HS-5 (cell line): ENCODE measurements at regions not wholly inside any gene's neighbourhood (a gene's known extent, or its start where the extent isn't known, plus 50 kb on each side); places are given as distances from the start of the nearest gene placed in this dataset.
A peak's percentile ranks its signal among the peaks of the same experiment; 100 is the strongest.

Experiments used
- DNase-seq: peaks from one replicate; pipeline ENCODE4 v3.0.0-alpha.2; 2012; ENCODE audit warnings: low read depth

DNA sequence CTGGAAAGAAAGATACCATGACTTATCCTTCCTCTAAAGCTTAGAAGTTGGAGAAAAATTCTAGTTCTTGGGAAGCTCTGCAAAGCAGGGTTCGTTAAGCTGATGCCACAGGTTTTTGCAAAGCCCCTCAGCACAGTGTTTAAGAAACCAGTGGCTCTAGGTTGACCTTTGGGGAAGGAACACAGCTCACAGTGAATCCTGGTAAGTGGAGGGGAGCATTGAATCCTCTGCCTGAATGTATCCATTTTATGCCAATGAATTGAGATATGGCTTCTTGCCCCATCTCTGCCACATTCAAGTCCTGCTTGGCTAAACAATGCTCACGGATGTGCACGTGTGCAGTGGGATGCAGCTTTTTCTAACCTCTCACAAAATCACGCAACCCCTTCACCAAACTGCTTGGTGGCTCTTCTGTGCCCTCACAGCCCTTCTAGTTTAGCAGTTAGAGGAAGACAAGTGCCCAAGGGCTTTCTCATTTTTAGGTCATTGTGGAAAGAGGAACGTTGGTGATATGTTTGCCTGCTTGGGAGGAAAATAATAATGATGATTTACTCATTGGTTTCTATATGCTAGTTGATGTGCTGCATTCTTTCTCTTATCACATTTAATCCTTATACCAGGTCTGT, 111.3 kb downstream of the DAD1 start:
- DNase-seq: no peak

DNA sequence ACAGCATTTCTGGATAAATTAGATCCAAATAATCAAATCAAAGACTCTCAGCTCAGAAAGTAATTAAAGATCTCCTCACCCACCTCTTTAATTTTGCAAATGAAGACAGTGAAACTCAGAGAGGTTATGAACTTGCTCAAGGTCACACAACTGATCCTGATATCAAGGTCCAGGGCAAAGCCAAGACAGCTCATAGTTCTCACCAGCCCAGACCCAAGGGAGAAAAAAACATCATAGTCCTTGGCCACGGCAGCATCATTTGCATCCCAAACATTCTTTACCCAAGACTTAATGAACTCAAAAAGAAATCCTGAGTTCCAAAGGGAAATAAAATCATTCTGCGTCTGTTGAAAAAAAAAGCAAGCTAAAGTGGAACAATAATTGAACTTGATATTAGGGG, 112.1 kb downstream of the DAD1 start:
- no peak for DNase-seq

DNA sequence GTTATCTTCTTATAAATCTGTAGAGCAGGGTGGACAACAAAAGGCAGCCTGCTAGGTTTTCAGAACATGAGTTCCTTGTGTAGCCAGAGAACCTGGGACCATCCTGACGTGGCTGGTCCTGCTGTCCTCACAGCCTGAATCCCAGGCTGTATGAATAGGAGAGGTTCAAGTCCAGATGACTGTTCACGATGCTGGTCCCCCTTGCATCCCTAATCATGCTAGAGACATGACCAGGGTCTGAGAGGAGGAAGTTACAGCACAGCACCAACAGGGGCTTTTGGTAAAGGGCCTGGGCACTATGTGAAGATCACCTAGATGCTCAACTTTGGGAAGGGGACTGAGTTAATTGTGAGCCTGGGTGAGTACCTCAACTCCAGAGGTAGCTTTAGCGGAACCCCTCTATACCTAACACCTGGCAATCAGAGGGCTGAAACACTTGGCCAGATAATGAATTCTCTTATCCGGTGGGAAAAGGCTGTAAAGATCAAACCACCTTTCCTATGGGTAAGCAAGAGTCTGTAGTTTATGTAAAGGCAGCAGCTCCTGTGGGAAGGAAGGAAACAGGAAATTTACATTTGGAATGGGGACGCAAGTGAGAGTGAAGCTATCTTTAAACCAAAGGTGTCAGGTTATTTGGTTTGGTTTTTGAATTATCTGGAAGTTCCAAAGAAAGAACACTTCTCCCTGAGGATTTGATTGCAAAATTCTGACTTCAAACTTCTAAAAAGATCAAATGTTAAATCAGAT, 112.8 kb downstream of the DAD1 start:
- DNase-seq: no peak

DNA sequence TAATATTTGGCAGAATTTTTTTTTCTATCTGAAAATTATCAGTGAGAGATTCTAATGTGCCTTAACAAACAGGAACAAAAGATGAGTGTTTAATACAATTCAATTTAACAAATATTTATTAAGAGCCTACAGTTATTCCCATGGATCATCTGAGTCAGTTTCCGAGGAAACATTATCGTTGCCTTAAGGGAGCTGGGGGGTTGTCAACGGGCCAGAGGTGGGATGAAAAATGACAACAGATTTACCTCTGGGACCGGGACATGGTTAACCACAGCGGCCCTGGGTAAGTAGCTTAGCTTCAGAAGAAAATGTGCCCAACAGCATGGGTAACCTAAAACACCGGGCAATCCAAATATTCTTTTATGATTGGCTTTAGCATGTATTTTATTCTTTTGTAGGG, 113.6 kb downstream of the DAD1 start:
- DNase-seq: no peak

DNA sequence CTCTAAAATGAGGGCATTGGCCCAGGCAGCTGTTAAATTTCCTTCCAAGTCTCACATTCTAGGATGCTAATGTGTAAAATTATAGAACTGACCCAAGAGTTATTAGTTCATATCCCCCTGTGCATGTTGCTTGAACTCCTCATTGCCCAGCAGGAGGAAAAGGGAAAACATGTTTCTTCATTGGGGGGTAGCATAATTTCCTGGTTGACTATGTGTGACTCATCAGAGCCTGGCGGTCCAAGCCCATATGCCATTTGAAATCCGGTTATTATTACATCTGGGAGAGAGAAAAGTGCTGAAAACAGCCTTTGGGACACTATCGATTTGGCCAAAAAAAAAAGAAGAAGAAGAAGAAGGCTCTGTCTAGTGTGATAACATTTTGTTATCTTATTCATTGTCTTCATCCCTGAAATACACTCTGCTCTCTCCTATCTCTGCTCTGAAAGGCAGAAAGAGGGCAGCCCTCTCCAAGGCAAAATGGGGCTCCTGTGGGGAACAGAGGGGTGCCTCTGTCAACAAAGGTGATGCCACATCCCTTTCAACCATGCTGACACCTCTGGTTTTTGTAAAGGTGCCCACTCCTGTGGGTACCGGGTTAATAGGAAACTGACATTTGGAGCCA, 114.2 kb downstream of the DAD1 start:
- DNase-seq: peak; percentile 22

DNA sequence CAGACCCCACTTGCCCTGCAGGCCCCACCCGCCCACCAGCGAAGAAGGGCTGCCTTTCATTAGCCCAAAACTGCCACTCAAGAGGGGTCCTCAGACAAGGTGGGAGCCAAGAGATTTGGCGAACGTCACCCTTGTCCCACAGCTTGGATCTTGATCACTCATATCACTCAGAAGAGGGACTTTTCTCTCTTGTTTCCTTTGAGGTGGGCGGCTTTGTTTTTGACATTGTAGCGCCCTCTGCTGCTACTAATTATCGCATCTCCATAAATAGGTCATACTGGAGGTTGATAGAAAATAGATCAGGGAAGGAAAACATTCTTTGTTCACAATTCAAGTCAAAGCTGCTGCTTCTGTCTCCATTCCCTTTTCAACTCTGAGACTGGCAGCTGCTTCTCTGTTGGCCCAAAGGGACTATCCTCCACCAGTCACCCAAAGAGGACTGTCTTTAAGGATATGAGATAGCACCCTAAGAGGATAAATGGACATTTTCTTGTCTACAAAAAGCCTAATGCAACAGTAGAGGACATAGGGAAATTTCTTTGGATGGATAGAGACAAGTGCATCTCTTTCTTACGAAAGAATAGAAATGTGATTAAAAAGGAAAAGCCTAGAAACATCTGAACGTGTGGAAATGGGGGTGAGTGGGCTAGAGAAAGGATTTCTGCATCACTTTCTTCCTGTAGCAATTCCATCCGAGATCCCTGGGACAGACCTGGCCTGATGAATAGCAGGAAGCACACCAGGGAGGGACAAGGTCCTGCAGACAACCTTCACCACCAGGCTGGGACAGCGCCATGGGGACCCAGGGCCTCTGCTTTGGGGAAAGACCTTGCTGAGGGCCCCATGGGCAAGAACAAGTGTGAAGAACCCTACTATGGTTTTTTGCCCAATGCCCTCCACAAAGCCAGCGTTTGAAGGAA, 115.8 kb downstream of the DAD1 start:
- peak; percentile 10 for DNase-seq

DNA sequence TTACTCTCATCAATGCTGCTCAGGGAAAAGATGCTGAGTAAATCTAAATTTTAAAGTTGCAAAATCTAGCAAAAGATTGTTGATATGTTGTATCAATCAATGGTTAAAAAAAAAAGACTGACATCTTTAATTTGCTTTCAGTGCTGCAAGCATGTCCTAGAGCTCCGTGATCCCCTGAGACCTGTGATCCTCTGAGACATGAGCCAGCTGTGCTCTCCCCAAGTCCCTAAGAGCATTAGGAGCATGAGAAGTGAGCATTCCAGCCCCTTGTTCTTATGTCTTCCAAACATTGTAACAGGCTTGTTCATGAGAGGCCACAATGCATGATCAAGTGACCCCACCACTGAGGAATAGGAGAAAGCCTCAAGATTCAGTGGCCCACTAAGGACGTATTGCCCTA, 116.6 kb downstream of the DAD1 start:
- DNase-seq: no peak

DNA sequence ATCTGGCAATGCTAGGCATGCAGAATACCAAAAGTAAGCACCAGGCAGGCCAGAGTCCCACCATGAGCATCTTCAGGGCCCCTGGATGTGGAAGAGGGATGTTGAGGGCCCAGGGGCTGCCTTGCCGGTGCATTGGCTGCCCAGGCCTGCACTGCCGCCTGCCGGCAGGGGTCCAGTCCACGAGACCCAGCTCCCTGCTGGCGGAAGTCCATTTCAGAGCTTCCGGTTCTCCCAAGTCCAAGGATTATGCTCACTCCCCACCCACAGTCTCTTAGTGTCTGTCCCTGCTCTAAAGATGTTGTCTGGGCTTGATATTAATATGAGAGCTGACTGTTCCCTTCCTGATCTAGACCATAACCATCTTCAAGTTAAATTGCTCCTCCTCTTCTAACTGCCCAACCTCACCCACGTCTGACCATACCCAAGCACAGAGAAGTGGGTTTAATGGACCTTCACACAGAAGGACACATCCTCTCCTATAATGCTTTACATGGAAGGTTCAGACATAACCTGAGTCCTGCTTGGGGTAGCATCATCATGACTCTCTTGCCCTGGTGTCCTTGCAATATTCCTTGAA, 117.4 kb downstream of the DAD1 start:
- DNase-seq: no peak

DNA sequence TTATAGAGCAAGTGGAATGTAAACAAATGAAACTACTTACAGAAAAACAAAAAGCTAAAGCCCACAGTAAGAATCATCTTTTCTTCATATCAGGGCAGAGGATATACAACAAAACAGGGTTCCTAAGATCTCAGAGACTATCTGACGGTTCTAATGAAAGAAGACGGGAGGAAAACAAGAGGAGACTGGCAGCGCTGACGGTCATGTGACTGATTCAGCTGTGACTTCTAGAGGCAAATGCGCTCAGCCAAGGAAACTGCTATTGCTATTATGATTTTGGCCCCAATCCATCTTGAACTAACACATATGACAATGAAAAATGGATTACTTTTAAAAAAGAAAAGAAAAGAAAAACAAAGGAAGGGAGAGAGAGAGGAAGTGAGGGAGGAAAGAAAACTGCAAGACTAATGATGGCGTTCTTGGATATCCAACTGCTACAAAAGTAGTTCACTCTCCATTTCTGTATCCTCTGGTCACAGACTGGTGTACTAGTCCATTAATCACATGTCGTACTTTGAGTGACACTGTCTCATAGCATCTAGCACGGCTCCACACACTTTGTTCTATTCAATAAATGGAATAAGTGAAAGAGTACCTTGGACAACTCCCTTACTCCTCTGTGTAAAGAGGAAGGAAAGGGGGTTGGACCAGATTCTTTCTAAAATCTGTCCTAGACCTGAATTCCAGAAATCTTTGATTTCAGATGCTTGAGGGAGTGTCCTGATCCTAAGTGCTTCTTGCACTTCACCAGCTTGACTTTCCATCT, 119.3 kb downstream of the DAD1 start:
- no peak for DNase-seq

DNA sequence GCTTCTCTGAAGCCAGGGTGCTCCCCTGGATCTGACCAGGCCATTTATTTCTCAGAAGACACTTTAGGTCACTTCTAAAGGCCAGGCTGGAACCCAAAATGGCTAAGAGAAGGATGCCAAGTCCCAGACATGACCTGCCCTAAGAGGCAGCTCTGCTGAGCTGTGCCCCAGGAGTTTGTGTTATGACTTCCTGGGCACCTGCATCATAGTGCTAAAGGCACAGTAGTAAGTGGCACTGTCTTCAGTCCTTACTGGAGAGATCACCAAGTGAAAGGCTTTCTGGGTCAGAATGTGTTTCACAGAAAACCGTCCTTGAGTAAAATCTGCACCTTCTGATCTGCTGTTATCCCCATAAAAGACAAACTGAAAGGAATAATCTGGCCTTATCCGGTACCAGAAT, 120.2 kb downstream of the DAD1 start:
- no peak for DNase-seq

DNA sequence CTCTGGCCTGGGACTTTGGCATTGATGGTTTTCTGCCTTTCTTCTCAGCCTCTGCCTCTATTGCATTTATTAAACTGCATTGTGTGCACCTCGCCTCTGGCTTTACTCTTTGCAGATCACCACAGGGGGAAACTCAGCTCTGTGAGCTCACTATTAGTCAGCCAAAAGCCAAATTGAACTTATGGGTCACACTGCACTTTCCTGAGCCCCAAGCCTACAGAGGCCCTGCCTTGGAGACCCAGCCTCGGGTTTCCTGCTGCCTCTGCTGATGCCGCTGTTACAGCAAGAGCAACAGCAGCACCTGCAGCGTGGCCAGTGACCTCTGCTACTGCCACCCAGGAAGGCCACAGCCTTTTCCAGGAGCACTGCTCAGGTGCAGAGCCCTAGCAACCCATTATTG, 122.5 kb downstream of the DAD1 start:
- DNase-seq: peak; percentile 6

DNA sequence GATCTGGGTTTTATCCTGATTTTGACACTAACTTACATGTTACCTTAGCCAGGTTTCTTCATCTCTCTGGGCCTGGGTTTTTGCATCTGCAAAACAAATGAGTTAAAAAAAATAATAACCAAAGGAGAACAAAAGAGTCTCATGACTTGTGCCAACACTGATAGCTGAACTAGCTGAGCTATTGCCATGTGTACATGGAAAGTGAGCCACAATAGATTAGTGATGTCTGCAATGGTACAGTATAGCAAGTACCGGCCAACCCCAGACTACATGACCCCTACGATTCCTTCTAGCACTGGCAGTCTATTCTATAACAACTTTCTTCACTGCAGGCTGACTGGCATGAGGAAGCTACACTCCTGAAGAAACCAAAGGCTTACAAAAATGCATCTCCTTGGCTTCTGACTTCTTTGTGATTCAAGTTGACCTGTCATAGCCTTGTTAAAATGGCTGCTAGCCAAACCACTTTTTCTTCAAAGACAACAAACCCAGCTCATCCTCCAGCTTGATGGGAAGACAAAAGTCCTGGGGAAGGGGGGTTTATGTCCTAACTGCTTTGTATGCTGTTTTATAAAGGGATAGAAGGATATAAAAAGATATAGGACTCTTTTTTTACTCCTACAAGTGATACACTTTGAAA, 123.7 kb downstream of the DAD1 start:
- no peak for DNase-seq

DNA sequence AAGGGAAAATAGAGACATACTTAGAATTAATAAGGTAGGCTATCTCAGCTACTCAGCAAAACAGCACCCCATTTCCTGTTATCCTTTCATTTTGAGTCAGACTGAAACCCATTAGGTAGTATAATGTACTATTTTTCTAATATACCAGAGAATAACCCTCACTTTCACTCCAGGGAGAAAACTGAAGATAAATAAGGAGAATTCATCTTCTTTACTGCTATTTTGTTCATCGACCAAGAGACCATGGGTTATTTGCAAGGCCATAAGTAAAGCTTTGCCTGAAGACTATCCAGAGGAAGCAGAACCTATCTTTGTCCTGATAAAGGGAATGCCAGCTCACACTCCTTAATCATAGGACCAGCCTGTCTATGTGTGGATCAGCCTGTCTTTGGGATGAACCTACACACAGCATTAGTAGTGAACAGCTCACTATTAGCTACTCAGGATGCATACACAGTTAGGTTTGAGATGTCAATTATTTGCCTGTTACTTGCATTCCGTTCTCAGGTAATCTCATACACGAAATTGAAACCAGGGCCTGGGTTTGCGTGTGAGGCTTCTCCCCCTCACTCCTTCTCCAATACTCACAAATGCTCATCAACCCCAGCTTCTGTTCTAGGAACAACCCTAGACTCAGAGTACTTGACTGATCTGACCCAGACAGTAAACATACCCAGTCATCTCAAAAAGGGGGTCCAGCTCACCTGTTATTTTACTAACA, 124.4 kb downstream of the DAD1 start:
- no peak for DNase-seq

DNA sequence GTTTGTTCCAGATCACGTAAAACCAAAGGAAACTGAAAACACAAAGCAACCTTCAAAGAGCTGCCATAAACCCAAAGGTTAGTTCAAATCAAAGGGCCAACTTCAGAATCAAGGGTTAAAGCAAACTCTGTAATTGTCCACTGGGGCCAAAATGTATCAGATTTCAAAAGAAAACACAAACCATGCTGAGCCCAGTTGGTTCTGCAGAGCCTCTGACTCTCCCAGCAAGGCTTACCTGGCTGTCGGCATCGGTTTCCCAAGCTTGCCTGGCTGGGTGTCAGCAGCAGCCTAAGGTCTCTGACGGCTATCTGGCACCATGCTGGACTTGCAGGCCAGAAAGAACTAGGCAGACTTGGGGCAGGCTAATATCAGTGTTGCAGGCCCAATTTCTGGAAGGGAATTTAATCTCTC, 125.3 kb downstream of the DAD1 start:
- no peak for DNase-seq

DNA sequence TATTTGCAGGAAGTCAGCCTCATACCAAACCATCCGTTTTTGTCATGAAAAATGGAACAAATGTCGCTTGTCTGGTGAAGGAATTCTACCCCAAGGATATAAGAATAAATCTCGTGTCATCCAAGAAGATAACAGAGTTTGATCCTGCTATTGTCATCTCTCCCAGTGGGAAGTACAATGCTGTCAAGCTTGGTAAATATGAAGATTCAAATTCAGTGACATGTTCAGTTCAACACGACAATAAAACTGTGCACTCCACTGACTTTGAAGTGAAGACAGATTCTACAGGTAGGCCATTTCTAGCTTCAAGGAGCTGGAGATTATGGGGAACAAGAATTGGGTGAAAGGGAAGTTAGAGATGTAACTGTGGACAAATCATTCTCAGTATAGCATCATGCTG, 126.1 kb downstream of the DAD1 start:
- DNase-seq: no peak

DNA sequence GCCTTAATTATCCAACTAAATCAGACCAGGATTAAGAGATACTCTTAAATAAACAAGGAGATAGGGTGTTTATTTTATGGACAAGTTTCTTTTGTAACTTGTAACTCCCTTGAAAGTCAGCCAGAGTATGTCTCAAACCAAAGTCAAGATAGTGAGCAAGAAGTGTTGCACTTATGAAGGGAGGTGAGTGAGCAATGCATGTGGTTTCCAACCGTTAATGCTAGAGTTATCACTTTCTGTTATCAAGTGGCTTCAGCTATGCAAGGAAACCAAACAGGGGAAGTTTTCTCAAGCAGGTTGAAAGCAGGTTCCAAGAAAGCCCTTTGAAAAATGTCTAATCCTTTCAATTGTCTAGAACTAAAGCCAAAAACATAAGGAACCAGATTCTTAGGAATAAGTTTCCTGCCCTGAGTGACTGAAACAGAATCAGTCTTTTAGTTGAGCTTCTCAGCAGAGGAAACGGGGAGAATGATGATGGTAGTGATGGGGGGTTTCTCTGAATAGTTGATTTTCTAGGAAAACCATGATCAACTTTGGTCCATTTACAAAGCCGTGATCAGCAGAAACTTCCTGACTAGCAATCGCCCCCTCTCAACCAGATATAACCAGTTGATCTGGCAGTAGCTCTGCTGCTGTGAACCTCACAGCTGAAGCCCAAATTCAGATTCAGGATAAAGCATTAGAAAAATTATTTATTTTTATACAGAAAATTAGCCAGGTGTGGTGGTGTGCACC, 128.4 kb downstream of the DAD1 start:
- no peak for DNase-seq

DNA sequence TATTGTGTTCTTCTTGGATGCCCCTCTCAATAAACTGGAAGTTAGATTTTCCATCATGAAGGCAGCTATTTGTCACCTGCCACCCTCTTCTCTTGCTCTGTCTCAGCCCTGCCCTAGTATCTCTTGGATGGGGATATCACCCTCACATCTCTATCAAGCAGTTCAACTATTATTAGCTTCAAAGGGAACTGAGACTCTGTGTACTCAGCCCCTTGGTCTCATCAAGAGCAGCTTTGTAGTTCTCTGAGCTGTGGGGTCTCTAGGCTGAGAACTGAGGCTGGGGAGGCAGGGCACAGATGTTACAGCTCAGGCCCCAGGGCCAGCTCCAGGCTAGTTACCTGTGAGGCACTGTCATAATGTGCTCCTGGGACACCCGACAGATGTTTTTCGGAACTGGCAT, 130.3 kb downstream of the DAD1 start:
- DNase-seq: no peak

DNA sequence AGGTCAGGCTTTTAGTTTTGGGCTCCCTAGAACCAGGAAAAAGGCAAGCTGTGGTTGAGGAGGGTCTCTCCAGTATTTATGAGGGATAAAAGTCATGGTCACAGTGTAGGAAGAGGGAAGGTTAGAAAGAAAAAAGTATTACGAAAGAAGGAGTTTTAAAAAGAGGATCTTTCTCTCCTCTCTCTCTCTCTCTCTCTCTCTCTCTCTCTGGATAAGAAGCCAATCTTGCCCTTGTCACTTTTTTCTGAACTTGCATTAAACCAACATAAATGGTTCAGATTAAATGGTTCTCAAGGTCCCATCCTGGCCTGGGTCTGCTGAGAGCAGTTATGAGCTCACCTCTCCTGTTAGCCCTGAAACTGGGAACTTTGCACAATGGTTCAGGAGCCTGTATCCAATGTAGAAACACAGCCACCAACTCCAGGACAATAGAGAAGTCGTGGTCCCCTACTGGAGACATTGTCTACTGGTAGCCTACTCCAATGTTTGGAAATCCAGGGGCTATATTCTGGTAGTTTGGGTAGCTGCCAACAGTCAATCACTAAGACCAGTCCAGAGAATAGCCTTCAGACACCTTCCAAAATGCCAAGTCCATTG, 131.9 kb downstream of the DAD1 start:
- no peak for DNase-seq

DNA sequence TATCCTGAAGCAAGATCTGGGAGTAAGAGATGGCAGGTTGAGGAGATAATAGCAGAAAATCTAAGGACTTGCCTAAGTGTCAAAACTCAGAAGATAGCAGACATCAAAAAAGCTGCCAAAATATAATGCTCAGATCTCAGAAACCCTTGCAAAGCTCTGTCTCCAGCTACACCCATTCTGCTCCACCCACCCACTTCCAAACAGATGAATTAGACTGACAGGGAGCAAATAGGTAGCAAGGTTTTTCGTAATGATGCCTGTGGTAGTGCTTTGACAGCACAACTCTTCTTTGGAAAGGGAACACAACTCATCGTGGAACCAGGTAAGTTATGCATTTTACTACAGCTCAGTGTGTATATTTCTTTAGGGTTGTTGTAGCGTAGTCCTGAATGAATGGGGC, 132.6 kb downstream of the DAD1 start:
- no peak for DNase-seq
